ENCODE measurements at regions not wholly inside any gene's neighbourhood (a gene's known extent, or its start where the extent isn't known, plus 50 kb on each side); places are given as distances from the start of the nearest gene placed in this dataset.

GRCh38 chr4:126799971-126800574 is 832.7 kb upstream of the INTU start:
- intact Hi-C loops (cut with DNase I, micrococcal nuclease) = no loop called here
- H3K36me3 ChIP-seq (ENCODE audit: low read depth) = no peaks in the 10 kb centered on the region
- no peak for TF ChIP-seq CTCF (IDR thresholded peaks at IDR 0.05)

GRCh38 chr4:126800575-126801141 is 832.1 kb upstream of the INTU start:
- Histone ChIP-seq H3K36me3 (ENCODE audit: low read depth) (no peaks in the 10 kb centered on the region), H3K4me3 (no peak overlapping the region)
- no peak for TF ChIP-seq CTCF (IDR thresholded peaks at IDR 0.05)

More at GRCh38 chr4:126799971-126800574, 832.7 kb upstream of the INTU start:
- Histone ChIP-seq H3K4me1 (ENCODE audit: low read depth) (no peaks in the 10 kb centered on the region), H3K9me3 (no peaks in the 10 kb centered on the region), H3K4me3 (no peak overlapping the region)
- no peak for DNase-seq
- no peak for ATAC-seq

GRCh38 chr4:126807132-126807531 is 825.6 kb upstream of the INTU start:
- Histone ChIP-seq H3K4me1 (ENCODE audit: low read depth) (no peaks in the 10 kb centered on the region), H3K9me3 (peaks cover 11% of the 10 kb centered on the region), H3K36me3 (ENCODE audit: low read depth) (no peaks in the 10 kb centered on the region), H3K4me3 (no peak overlapping the region)
- intact Hi-C loops (cut with DNase I, micrococcal nuclease) = no loop called here
- no peak for ATAC-seq
- DNase-seq = no peak
- TF ChIP-seq CTCF (IDR thresholded peaks at IDR 0.05) = no peak

More at GRCh38 chr4:126800575-126801141, 832.1 kb upstream of the INTU start:
- Histone ChIP-seq H3K4me1 (ENCODE audit: low read depth) (no peaks in the 10 kb centered on the region), H3K9me3 (no peaks in the 10 kb centered on the region)
- no peak for DNase-seq
- intact Hi-C loops (cut with DNase I, micrococcal nuclease) = no loop called here
- no peak for ATAC-seq

GRCh38 chr4:126812076-126812475 is 820.7 kb upstream of the INTU start:
- ATAC-seq = no peak
- peaks cover 22% of the 10 kb centered on the region for H3K9me3 ChIP-seq

GRCh38 chr4:126820631-126821030 is 812.1 kb upstream of the INTU start:
- Histone ChIP-seq H3K36me3 (ENCODE audit: low read depth) (no peaks in the 10 kb centered on the region), H3K4me3 (no peak overlapping the region), H3K4me1 (ENCODE audit: low read depth) (no peaks in the 10 kb centered on the region), H3K9me3 (peaks cover 12% of the 10 kb centered on the region)
- ATAC-seq (no peak), DNase-seq (no peak)
- TF ChIP-seq CTCF (IDR thresholded peaks at IDR 0.05) = no peak
- intact Hi-C loops (cut with DNase I, micrococcal nuclease) = no loop called here

More at GRCh38 chr4:126812076-126812475, 820.7 kb upstream of the INTU start:
- DNase-seq = no peak
- no peak for TF ChIP-seq CTCF (IDR thresholded peaks at IDR 0.05)
- no peaks in the 10 kb centered on the region for H3K36me3 ChIP-seq (ENCODE audit: low read depth)
- no peak overlapping the region for H3K4me3 ChIP-seq
- H3K4me1 ChIP-seq (ENCODE audit: low read depth) = no peaks in the 10 kb centered on the region
- intact Hi-C loops (cut with DNase I, micrococcal nuclease) = no loop called here
